ENCODE measurements at regions not wholly inside any gene's neighbourhood (a gene's known extent, or its start where the extent isn't known, plus 50 kb on each side); places are given as distances from the start of the nearest gene placed in this dataset.

DNA sequence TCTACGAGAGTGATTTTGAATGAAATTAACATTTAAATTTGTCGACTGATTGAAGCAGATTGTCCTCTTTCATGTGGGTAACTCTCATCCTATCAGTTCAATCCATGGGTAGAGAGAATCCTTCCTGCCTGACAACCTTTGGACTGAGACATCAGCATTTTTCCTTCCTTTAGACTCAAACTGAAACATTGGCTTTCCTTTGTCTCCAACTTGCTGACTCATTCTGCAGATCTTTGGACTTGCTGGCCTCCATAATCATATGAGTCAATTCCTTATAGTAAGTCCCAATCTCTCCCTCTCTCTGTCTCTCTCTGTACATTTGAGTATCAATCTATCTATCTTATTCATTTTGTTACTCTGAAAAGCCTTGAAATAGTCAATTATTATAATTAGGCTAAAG lies 416.7 kb downstream of the LRRIQ3 start:
- TF ChIP-seq, protein P1, sequence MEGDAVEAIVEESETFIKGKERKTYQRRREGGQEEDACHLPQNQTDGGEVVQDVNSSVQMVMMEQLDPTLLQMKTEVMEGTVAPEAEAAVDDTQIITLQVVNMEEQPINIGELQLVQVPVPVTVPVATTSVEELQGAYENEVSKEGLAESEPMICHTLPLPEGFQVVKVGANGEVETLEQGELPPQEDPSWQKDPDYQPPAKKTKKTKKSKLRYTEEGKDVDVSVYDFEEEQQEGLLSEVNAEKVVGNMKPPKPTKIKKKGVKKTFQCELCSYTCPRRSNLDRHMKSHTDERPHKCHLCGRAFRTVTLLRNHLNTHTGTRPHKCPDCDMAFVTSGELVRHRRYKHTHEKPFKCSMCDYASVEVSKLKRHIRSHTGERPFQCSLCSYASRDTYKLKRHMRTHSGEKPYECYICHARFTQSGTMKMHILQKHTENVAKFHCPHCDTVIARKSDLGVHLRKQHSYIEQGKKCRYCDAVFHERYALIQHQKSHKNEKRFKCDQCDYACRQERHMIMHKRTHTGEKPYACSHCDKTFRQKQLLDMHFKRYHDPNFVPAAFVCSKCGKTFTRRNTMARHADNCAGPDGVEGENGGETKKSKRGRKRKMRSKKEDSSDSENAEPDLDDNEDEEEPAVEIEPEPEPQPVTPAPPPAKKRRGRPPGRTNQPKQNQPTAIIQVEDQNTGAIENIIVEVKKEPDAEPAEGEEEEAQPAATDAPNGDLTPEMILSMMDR (IDR thresholded peaks at IDR 0.05), result no peak
- TF ChIP-seq POLR2A (IDR thresholded peaks at IDR 0.05) (no peak), POLR2AphosphoS5 (IDR thresholded peaks at IDR 0.05) (no peak)

Data from sigmoid colon (tissue), 4 donors.